OCI-LY7 (cell line): ENCODE measurements at regions not wholly inside any gene's neighbourhood (a gene's known extent, or its start where the extent isn't known, plus 50 kb on each side); places are given as distances from the start of the nearest gene placed in this dataset.

Experiments used
- EZH2phosphoT487 ChIP-seq: fragments of 200-600 bp; sonication (generic); IDR thresholded peaks from 2 replicates; pipeline ENCODE4 v1.6.1; 2018; ENCODE audit warnings: low read depth, borderline replicate concordance, mild to moderate bottlenecking, mixed run types, antibody characterized with exemption, low read length, moderate library complexity, mixed read lengths
- TF ChIP-seq, protein P1 (sequence below): fragments of 200-600 bp; sonication (generic); conservative IDR thresholded peaks from 2 replicates; pipeline ENCODE4 v1.5.1; 2014; ENCODE audit warnings: mild to moderate bottlenecking, antibody characterized with exemption, low read length, moderate library complexity, mixed read lengths

DNA sequence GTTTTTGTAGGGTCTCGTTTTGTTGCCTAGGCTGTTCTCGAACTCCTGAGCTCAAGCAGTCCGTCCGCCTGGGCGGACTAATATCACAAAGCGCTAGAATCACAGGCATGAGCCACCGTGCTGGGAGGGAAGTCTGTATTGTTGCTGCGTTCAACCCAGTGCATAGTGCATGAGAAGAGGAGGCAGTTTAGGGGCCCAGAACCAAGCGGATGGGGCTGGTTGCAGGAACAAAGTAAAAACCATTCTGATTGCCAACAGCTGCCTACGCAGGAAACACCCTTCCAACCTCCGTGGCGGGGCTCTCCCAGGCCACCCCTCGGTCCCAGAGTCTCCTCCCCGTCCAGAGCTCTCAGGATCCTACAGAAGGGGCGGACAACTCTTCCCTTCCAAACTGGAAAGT, 87.1 kb downstream of the ANXA2R start:
- TF ChIP-seq, protein P1, sequence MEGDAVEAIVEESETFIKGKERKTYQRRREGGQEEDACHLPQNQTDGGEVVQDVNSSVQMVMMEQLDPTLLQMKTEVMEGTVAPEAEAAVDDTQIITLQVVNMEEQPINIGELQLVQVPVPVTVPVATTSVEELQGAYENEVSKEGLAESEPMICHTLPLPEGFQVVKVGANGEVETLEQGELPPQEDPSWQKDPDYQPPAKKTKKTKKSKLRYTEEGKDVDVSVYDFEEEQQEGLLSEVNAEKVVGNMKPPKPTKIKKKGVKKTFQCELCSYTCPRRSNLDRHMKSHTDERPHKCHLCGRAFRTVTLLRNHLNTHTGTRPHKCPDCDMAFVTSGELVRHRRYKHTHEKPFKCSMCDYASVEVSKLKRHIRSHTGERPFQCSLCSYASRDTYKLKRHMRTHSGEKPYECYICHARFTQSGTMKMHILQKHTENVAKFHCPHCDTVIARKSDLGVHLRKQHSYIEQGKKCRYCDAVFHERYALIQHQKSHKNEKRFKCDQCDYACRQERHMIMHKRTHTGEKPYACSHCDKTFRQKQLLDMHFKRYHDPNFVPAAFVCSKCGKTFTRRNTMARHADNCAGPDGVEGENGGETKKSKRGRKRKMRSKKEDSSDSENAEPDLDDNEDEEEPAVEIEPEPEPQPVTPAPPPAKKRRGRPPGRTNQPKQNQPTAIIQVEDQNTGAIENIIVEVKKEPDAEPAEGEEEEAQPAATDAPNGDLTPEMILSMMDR, result no peak
- no peak for TF ChIP-seq EZH2phosphoT487
